ENCODE measurements at regions not wholly inside any gene's neighbourhood (a gene's known extent, or its start where the extent isn't known, plus 50 kb on each side); places are given as distances from the start of the nearest gene placed in this dataset.

GRCh38 chr7:27453702-27454405 is 208.8 kb downstream of the HIBADH start:
- TF ChIP-seq MAX (IDR thresholded peaks at IDR 0.05) (no peak), RAD21 (IDR thresholded peaks at IDR 0.05; ENCODE audit: low read depth) (no peak), FOXM1 (IDR thresholded peaks at IDR 0.05; ENCODE audit: borderline replicate concordance, low read depth) (no peak), YY1 (IDR thresholded peaks at IDR 0.05; ENCODE audit: low read depth) (no peak), CEBPB (IDR thresholded peaks at IDR 0.05) (no peak), USF1 (IDR thresholded peaks at IDR 0.05) (no peak), EP300 (IDR thresholded peaks at IDR 0.05; ENCODE audit: borderline replicate concordance) (no peak), TAF1 (IDR thresholded peaks at IDR 0.05; ENCODE audit: low read depth) (no peak), ZBTB7A (IDR thresholded peaks at IDR 0.05; ENCODE audit: low read depth) (no peak)
